Femur (tissue), 1 donor: ENCODE measurements at regions not wholly inside any gene's neighbourhood (a gene's known extent, or its start where the extent isn't known, plus 50 kb on each side); places are given as distances from the start of the nearest gene placed in this dataset.
A peak's percentile ranks its signal among the peaks of the same experiment; 100 is the strongest.
"Not testable (repeated sequence)": the region's sequence is repeated elsewhere in the genome, so short reads cannot be mapped to it uniquely, and the experiment has no call there.

Experiments
- DNase-seq: peaks from one replicate; pipeline ENCODE4 v3.0.0-alpha.2; 2017

GRCh38 chr3:107209302-107209990, 167.8 kb upstream of the CCDC54 start:
- DNase-seq, result peak; percentile 43

GRCh38 chr3:107211608-107212007, 165.6 kb upstream of the CCDC54 start:
- DNase-seq, result no peak

- no peak for DNase-seq
These were observed 164.6 kb upstream of the CCDC54 start for GRCh38 chr3:107212618-107213017.

GRCh38 chr3:107213044-107213669, 164.1 kb upstream of the CCDC54 start:
- no peak for DNase-seq

- DNase-seq, result no peak
These were observed 161.0 kb upstream of the CCDC54 start for GRCh38 chr3:107216229-107216628.

GRCh38 chr3:107216711-107217110, 160.5 kb upstream of the CCDC54 start:
- no peak for DNase-seq

- DNase-seq, result no peak
These were observed 160.1 kb upstream of the CCDC54 start for GRCh38 chr3:107217172-107217571.

GRCh38 chr3:107218864-107219269, 158.4 kb upstream of the CCDC54 start:
- DNase-seq, result no peak

- peak; percentile 27 for DNase-seq
These were observed 156.7 kb upstream of the CCDC54 start for GRCh38 chr3:107220538-107220937.

GRCh38 chr3:107221856-107222255, 155.4 kb upstream of the CCDC54 start:
- no peak for DNase-seq

GRCh38 chr3:107222907-107223306, 154.3 kb upstream of the CCDC54 start:
- DNase-seq, result no peak

GRCh38 chr3:107224026-107224596, 153.1 kb upstream of the CCDC54 start:
- no peak for DNase-seq

GRCh38 chr3:107227091-107227490, 150.1 kb upstream of the CCDC54 start:
- DNase-seq, result no peak

- not testable (repeated sequence) for DNase-seq
These were observed 143.4 kb upstream of the CCDC54 start for GRCh38 chr3:107233877-107234276.

GRCh38 chr3:107235193-107235927, 141.9 kb upstream of the CCDC54 start:
- no peak for DNase-seq

GRCh38 chr3:107235928-107236315, 141.3 kb upstream of the CCDC54 start:
- peak; percentile 74 for DNase-seq

- DNase-seq, result no peak
These were observed 140.4 kb upstream of the CCDC54 start for GRCh38 chr3:107236655-107237337.

GRCh38 chr3:107238787-107239186, 138.5 kb upstream of the CCDC54 start:
- no peak for DNase-seq

- no peak for DNase-seq
These were observed 137.5 kb upstream of the CCDC54 start for GRCh38 chr3:107239703-107240102.

GRCh38 chr3:107240183-107241091, 136.8 kb upstream of the CCDC54 start:
- DNase-seq, result peak; percentile 88

- DNase-seq, result peak; percentile 60
These were observed 136.0 kb upstream of the CCDC54 start for GRCh38 chr3:107241217-107241616.

GRCh38 chr3:107242579-107242978, 134.7 kb upstream of the CCDC54 start:
- DNase-seq, result no peak
